ENCODE measurements at regions not wholly inside any gene's neighbourhood (a gene's known extent, or its start where the extent isn't known, plus 50 kb on each side); places are given as distances from the start of the nearest gene placed in this dataset.
"Not testable (repeated sequence)": the region's sequence is repeated elsewhere in the genome, so short reads cannot be mapped to it uniquely, and the experiment has no call there.

GRCh38 chr5:15384176-15384575 is 115.8 kb upstream of the FBXL7 start:
- no peak for DNase-seq (ENCODE audit: low read depth)

- no peak for DNase-seq (ENCODE audit: low read depth)
Observed at GRCh38 chr5:15383469-15383868, 116.5 kb upstream of the FBXL7 start.

- no peak for DNase-seq (ENCODE audit: low read depth)
Observed at GRCh38 chr5:15383021-15383420, 117.0 kb upstream of the FBXL7 start.

GRCh38 chr5:15377573-15378340 is 122.2 kb upstream of the FBXL7 start:
- no peak for DNase-seq (ENCODE audit: low read depth)

DNA sequence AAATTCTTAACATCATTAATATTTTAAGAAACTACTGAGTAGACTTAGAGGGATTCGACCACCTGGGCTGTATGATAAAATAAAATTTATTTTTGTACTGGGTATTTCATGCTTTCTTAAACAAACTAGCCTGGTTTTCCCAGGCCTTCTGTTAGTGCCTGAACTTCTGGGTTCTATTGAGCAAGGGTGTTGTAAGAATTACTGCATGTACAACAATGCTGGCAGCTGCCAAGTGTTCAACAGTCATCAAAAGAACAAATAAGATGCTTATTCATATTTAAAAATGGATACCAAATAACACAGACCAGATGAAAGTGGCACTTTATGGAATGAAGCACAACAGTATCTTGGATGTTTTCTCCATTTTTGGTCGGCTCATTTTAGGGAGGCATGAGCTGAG is 123.2 kb upstream of the FBXL7 start:
- DNase-seq (ENCODE audit: low read depth), result no peak

DNA sequence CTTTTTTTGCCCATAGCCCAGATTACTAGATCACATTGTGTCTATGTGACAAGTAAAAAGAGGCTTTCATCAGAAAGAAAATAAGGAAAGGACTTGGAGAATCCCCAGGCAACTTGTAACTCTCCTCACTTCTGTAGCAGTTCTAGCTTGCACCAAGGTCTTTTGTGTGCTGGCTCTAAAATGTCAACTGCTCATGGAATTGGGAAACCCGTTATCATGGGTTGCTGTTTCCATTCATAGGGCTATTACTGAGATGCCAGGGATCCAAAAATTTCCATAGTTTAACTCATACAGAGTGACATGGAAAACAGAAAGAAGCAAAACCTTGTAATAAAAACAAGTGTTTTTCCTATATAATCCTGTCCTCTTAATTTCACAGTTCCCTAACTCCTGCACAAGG is 123.9 kb upstream of the FBXL7 start:
- DNase-seq (ENCODE audit: low read depth), result no peak

DNA sequence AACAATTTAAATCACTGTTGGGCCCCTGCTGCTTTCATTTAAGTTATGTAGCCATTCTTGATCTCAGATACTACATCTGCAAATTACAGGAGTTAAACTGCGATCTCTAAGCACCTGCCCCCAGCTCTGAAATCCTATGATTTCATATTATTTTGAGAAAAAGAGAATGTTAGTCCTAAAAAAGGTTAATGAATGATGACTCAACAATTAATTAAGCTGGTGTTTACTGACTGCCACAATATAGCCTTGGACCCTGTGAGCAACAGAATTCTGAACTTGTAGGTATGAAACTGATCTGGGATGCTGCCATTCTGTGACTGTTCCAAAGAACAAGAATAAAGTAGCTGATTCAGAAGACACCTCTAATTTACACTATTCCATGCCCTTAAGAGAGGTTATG is 124.4 kb upstream of the FBXL7 start:
- no peak for DNase-seq (ENCODE audit: low read depth)

- DNase-seq (ENCODE audit: low read depth), result no peak
Observed at GRCh38 chr5:15374886-15375285, 125.1 kb upstream of the FBXL7 start.

DNA sequence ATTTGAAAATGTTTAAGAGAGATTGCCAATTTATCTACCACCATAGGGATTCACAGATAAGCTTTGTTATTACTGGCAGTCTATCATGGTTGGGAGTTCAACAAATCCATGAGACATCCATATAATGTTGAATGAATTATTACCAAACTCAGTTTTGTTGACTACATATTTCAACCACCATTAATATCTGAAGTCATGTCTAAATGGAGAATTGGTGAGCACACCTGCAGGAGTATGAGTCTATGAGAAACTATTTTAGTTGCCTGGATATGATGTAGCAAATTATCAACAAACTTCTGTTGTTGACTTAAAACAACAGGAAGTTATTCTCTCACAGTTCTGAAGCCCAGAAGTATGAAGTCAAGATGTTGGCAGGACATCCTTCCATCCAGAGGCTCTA is 126.8 kb upstream of the FBXL7 start:
- DNase-seq (ENCODE audit: low read depth), result no peak

- no peak for DNase-seq (ENCODE audit: low read depth)
Observed at GRCh38 chr5:15371184-15371583, 128.8 kb upstream of the FBXL7 start.

DNA sequence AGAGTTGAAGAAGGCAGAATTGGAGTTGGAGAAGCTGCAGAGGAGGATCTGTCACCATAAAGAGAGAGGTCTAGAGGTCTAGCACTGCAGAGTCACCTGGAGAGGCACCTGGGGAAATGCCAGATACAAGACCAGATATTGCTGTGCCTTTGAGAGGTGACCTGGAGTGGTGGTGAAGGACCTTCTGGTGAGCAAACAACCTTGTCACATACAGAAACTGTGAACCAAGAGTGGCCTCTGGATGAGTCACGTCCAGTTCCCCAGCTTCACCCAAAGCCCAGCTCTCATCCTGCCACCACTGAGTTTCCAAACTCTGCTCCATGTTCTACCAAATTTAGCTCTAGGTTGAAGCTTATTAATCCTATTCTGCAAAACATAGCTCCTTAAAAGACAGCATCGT is 131.1 kb upstream of the FBXL7 start:
- no peak for DNase-seq (ENCODE audit: low read depth)

- no peak for DNase-seq (ENCODE audit: low read depth)
Observed at GRCh38 chr5:15367489-15367888, 132.5 kb upstream of the FBXL7 start.

- no peak for DNase-seq (ENCODE audit: low read depth)
Observed at GRCh38 chr5:15366676-15367391, 133.1 kb upstream of the FBXL7 start.

- no peak for DNase-seq (ENCODE audit: low read depth)
Observed at GRCh38 chr5:15365070-15365469, 134.9 kb upstream of the FBXL7 start.

DNA sequence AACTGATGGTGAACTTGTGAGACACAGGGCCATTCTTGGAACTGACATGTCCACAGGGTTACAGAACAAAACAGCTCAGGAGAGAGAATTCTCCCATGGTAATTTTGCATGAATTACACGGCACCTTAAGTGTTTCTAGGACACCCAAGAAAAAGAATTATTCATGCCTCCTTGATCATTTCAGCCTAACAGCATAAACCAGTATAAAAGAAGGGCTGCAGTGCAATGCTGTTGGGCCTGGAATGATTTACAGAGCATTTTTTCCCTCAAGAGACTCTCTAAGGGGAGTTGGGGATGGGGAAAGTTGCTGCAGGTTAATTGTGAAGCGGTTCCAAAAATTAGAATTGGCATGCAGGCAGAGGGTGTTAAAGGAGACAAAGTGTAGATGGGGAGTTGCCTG is 136.4 kb upstream of the FBXL7 start:
- DNase-seq (ENCODE audit: low read depth), result no peak

GRCh38 chr5:15357092-15357453 is 142.9 kb upstream of the FBXL7 start:
- not testable (repeated sequence) for DNase-seq (ENCODE audit: low read depth)

DNA sequence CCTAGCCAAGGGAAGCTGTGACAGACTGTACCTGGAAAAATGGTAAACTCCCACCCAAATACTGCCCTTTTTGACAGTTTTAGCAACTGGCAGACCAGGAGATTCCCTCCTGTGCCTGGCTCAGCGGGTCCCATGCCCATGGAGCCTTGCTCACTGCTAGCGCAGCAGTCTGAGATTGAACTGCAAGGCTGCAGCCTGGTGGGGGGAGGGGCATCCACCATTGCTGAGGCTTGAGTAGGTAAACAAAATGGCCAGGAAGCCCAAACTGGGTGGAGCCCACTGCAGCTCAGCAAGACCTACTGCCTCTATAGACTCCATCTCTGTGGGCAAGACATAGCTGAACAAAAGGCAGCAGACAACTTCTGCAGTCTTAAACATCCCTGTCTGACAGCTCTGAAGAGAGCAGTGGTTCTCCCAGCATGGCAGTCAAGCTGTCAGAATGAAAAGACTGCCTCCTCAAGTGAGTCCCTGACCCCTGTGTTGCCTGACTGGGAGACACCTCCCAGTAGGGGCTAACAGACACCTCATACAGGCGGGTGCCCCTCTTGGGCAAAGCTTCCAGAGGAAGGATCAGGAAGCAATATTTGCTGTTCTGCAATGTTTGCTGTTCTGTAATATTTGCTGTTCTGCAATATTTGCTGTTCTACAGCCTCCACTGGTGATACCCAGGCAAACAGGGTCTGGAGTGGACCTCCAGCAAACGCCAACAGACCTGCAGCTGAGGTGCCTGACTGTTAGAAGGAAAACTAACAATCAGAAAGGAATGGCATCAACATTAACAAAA is 143.5 kb upstream of the FBXL7 start:
- DNase-seq (ENCODE audit: low read depth), result not testable (repeated sequence)

DNA sequence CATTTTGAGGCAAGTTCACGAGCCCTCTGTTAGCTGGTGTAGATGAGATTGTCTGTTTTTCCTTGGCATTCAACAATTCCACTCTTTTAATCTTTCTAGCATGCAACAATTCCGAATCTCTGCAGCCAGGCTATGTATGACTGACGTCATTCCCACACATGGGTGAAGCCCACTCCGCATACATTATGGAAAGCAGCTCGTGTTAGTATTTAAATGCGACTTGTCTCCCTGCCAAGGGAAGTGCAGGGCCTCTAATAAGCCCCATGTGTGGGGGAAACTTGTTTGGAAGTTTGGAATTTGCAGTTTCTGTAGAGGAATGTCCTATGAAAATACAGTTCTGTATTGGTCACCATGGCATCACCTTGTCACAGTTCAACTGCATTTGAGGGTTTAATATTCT is 146.0 kb upstream of the FBXL7 start:
- no peak for DNase-seq (ENCODE audit: low read depth)

- DNase-seq (ENCODE audit: low read depth), result no peak
Observed at GRCh38 chr5:15353086-15353645, 146.8 kb upstream of the FBXL7 start.

- no peak for DNase-seq (ENCODE audit: low read depth)
Observed at GRCh38 chr5:15350614-15351013, 149.4 kb upstream of the FBXL7 start.

- DNase-seq (ENCODE audit: low read depth), result no peak
Observed at GRCh38 chr5:15346738-15347137, 153.2 kb upstream of the FBXL7 start.

DNA sequence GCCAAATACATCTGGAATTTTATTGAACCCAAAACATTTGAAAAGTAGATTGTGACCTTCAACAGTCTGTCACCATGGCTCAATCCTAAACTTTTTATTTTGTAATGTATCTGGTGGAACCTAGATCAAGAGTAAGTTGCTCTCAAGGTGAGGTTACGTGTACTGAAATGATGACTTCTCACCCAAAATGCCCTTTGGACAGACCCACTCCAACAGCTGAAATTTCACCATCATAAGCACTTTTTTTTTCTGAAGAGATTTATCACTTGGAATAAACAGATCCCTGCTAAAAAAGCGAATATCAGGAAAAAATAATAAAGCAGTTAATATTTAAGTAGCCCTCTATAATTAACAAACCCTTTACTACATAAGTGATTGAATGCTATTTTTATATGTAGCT is 155.0 kb upstream of the FBXL7 start:
- DNase-seq (ENCODE audit: low read depth), result no peak

DNA sequence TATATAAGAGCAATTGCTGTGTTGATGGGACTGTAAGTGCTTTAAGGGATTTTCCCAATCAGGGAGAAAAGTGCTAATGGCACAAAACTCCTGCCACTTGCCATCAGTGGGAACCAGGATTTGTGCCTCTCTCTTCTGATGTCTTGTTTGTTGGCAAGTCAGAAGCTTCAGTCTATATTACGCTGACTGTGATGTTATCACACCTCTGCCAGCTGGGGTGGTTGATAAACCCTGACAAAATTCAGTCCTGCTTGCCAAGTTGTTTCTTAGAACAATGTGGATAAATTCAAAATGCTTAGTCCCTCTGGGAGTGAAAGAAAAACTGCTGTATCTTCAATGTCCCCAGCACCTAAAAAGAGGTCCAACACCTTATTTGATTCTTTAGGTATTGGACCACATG is 161.4 kb upstream of the FBXL7 start:
- no peak for DNase-seq (ENCODE audit: low read depth)
